ES-I3 (cell line): ENCODE measurements at regions not wholly inside any gene's neighbourhood (a gene's known extent, or its start where the extent isn't known, plus 50 kb on each side); places are given as distances from the start of the nearest gene placed in this dataset.

Experiments
- H3K36me3 ChIP-seq: 2 replicates; pipeline ENCODE4 v1.6.1; 2013; ENCODE audit warnings: mild to moderate bottlenecking, low read length, control low read depth, moderate library complexity; ENCODE audit not compliant: insufficient read depth
- H3K4me1 ChIP-seq: 2 replicates; pipeline ENCODE4 v1.6.1; 2013; ENCODE audit warnings: mild to moderate bottlenecking, control low read depth, low read length; ENCODE audit not compliant: insufficient read depth
- H3K9ac ChIP-seq: 2 replicates; pipeline ENCODE4 v1.6.1; 2013; ENCODE audit warnings: low read depth, mild to moderate bottlenecking, low read length, moderate library complexity
- H3K9me3 ChIP-seq: 2 replicates; pipeline ENCODE4 v1.6.1; 2013; ENCODE audit warnings: mild to moderate bottlenecking, low read length, moderate library complexity; ENCODE audit not compliant: control insufficient read depth, insufficient read depth

DNA sequence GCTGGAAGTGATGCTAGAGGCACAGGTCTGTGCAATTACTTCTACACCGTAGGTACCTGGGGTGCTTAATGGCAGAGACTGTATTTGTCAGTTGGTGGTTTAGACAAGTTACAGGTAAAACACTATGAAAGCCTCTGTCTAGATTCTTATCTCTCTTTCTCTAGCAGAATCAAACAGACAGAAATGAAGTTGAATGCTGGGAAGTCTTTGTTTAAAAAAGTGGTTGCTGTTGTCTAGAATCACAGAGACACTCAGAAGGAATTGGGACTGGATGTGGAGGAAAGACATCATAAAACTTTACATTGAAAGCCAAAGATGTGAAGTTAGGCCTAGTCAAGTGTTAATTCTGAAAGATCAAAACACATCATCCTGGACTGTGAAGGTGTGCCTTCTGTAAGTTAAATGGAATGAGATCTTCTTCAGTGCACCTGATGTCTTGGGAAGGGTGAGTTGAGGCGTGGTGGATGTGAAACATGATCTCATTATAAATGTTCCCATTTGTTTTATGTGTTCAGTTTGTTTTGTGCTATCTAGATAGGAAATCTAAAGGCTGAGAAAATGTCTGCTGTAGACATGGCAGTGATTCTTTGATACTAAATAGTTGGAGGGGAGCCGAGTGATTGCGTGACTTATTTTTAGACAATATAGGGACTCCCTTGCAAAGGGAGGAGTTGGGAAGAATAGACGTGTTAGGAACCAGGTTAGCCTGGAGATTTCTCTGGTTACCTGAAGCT lies 290.2 kb downstream of the SOX4 start:
- H3K9me3 ChIP-seq: no peaks in the 10 kb centered on the region
- H3K9ac ChIP-seq: no peak overlapping the region

DNA sequence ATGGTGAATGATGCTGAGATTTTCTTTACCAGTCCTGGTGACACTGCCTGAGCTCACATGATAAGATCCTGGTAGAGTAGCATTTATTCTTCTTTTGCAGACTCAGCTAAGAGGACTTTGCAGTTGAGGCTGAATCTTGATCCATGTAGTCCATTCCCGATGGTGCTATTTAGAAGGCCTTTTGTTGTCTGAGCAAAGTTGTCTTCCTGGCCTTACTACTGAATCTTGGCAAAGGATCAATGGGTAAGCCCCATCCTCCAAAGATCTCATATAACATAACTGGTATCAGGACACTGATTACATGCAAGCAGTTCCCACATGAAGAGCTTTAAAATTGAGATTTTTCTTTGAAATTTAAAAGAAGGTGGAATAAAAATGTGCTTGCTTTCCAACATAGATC lies 291.6 kb downstream of the SOX4 start:
- Histone ChIP-seq H3K9me3 (no peaks in the 10 kb centered on the region), H3K4me1 (peaks cover 8% of the 10 kb centered on the region), H3K36me3 (no peaks in the 10 kb centered on the region; the same call in 1 of the 2 replicates), H3K9ac (no peak overlapping the region)

More for the DNA sequence above, 290.2 kb downstream of the SOX4 start:
- no peaks in the 10 kb centered on the region; the same call in 1 of the 2 replicates for H3K36me3 ChIP-seq
- peaks cover 8% of the 10 kb centered on the region for H3K4me1 ChIP-seq

DNA sequence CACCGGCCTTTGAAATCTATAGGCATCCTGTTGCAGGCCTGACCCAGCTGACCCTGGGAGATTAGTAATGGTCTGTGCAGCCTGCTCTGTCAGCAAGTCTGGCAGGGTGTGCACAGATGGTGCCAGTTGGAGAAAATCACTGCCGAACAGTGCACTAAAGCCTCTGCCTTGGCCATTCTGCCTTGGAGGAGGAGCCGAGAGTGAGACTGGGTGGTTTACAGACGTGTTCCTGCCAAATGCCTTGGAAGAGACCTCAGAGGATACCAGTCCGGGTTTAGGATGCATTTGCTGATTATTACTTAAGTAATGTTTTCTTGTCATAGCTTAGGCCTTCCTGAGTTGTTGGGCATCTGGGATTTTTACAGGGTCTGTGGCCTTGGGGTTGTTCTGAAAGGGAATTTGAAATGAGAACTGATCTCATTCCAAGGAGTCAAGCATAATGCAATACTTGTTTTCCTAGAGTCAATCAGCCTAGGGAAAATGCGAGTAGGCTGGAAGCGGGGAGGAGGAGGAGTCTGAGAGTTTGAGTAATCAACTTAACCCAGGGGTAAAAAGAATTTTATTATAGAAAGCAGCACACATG lies 292.1 kb downstream of the SOX4 start:
- Histone ChIP-seq H3K36me3 (no peaks in the 10 kb centered on the region; the same call in 1 of the 2 replicates), H3K9ac (no peak overlapping the region), H3K9me3 (no peaks in the 10 kb centered on the region), H3K4me1 (peaks cover 8% of the 10 kb centered on the region)

DNA sequence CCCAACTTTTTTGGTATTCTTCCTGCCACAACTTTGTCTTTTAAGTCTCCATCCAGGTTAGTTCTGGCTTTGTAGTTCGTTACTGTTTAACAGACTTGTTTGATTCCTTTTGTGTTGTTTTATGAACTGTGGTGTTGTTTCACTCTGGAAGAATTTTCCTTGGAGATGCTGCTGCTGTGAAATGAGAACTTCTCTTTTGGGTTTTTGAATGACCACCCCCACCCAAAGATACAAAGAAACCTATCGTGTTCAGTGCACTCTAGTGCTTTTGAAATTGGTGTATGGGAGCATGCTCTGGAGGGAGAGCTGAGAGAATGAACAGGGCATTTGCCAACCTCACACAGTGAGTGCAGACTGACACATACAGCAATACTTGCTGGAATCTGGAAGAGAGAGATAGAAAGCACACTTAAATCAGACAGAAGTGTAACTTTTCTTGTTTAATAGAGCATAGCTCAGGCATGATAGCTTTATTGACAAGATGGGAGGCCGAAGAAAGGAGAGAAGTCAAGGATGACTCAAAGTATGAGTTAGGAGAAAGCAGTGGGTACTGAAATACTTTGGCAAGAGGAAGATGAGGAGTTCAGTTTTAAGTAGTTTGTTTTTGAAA lies 293.1 kb downstream of the SOX4 start:
- Histone ChIP-seq H3K9me3 (no peaks in the 10 kb centered on the region), H3K4me1 (peaks cover 18% of the 10 kb centered on the region), H3K9ac (no peak overlapping the region), H3K36me3 (no peaks in the 10 kb centered on the region; the same call in 1 of the 2 replicates)

DNA sequence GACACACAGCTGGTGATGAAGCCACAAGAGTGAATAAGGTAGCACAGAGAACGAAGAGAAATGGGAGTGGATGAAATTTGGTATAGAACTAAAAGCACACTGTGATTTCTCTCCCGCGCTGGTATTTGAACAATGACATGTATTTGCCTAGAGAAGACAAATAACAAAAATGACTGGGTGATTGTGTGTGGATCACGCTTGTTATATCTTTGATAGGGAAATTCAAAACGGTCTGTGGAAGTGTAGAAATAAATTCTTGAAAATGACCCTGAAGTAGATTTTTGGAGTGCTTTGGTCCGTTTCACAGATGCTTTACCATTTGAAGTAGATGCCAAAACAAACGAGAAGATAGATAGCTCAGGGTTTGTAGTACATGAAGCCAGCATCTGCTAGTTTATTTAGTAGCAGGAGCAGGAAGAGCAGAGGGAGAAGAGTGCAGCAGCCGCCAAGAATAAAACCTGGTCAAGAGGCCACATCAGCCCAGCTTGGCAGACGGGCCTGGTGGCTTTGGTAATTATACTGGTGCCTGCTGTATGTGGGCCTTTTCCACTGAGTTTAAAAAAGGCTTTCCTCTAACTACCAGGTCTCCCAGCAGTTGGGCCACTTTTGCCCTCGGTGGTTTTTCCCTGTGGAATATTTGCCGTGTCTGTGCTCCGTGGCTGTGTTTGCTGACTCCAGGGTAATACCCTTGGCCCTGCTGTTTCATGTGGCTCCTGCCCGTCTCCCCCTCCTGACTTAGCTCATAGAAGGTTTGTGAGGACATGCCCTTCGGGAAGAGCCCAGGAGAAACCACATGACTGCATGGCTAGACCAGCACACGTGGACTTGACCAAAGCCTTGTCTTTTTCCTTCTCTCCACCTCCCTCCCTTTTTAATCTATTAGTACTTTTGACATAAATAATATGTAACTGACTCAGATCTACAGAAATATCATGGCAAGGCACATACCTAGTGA lies 294.0 kb downstream of the SOX4 start:
- Histone ChIP-seq H3K4me1 (peaks cover 18% of the 10 kb centered on the region), H3K9me3 (no peaks in the 10 kb centered on the region), H3K36me3 (no peaks in the 10 kb centered on the region; the same call in 1 of the 2 replicates), H3K9ac (no peak overlapping the region)

DNA sequence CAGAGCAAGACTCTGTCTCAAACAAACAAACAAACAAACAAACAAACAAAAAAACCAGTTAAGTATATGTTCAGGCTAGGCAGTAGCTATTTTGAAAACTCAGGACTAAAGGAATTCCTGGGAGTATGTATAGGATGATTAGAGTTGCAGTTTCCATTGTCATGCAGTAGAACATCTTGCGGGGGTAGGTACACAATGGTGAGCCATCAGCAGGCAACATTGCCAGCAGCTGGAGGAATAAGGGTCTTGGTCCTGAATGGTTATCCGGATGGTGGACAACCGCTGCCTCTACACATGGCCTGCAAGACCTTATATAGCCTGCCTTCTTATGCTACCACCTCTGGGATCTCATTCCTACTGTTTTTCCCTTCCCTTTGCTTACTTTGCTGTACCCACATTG lies 297.5 kb downstream of the SOX4 start:
- Histone ChIP-seq H3K9me3 (no peaks in the 10 kb centered on the region), H3K9ac (no peak overlapping the region), H3K4me1 (peaks cover 9% of the 10 kb centered on the region), H3K36me3 (no peaks in the 10 kb centered on the region; the same call in 1 of the 2 replicates)

DNA sequence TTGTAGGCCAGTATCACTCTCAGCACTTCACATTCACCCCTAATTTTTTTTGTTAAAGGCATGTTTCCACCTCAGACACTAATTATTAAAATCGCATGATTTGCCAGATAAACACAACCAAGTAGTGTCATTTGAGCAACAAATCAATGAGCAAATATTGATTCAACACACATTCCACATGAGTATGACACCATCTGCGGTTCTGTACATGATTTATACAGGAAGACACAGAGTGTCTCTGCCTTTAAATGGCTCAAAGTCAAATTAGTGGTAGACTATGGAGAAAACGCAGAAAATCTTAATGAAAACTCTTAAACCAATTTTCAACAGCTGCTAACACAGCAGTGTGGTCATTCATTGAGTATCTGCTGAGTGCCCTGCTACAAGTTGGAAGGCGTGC lies 300.2 kb downstream of the SOX4 start:
- Histone ChIP-seq H3K36me3 (no peaks in the 10 kb centered on the region), H3K9ac (no peak overlapping the region), H3K4me1 (peaks cover 9% of the 10 kb centered on the region), H3K9me3 (no peaks in the 10 kb centered on the region)

DNA sequence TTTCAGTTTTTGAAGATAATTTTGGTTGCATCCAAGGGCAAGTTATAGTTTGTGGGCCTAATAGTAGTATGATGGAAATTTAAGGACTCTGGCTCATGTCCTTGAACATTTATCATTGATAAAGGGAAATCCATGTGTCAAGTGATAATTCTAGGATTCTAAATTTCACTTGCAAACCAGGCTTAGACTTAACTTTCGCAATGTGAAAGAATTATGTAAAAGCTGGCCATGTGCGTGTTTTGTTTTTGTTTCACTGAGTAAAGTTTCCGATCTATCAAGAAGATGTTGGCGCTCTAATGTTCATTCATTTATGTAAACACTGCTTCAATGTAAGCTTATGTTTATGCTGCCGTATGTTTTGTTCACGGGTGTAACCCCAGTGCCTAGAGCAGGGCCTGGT lies 302.0 kb downstream of the SOX4 start:
- H3K36me3 ChIP-seq: no peaks in the 10 kb centered on the region
- no peaks in the 10 kb centered on the region for H3K9me3 ChIP-seq
- no peak overlapping the region for H3K9ac ChIP-seq
- peaks cover 9% of the 10 kb centered on the region for H3K4me1 ChIP-seq

DNA sequence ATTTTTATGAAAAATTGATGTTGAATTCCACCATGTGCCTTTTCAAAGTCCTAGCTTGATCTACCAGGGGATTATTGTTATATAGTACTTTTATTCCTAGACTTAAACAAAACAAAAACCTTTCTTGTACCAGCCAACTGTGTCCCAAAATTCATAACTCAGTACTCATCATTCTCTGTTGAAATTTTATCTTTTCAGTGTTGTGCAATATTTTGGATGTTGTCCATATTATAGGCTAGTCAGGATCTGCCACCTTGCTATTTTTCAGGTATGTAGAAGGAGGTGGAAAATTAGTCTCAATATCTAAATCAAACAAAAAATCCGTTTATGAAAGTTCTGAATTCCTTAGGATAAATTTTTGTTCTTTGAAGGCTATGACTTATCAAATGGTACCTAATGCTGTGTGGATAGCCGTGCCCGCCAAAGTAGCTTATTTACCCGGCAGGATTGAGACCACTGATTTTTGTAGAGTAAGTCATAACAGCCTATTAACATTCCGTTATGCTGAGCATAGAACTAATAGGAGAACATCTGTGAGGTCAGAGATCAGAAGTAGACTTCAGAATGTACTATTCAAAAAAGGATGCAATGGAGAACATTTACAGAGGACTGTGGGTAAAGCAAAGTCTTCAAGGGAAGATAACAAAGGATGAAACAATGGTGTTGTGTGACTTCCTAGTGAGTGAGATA lies 304.7 kb downstream of the SOX4 start:
- H3K36me3 ChIP-seq: no peaks in the 10 kb centered on the region; the same call in 1 of the 2 replicates
- peaks cover 13% of the 10 kb centered on the region; the same call in 1 of the 2 replicates for H3K4me1 ChIP-seq
- H3K9ac ChIP-seq: no peak overlapping the region
- no peaks in the 10 kb centered on the region for H3K9me3 ChIP-seq

DNA sequence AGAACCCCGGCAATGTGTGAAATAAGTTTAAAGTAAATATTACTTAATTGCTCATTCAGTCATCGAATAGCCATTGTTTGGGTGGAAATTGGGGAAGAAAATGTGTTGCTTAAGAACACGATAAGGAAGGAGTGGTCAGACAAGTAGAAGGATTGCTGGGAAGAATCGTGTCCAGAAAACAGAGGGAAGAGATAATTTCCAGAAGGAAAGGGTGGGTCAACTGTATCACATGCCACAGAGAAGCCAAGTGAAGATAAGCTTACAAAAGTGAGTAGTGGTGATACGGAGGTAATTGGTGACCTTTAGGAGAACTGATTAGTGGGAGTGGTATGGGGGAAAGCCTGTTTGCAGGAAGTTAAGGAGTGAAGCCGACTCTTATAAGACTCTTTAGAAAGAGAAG lies 306.2 kb downstream of the SOX4 start:
- peaks cover 13% of the 10 kb centered on the region; the same call in 1 of the 2 replicates for H3K4me1 ChIP-seq
- H3K9me3 ChIP-seq: no peaks in the 10 kb centered on the region
- H3K36me3 ChIP-seq: no peaks in the 10 kb centered on the region; the same call in 1 of the 2 replicates
- H3K9ac ChIP-seq: no peak overlapping the region

DNA sequence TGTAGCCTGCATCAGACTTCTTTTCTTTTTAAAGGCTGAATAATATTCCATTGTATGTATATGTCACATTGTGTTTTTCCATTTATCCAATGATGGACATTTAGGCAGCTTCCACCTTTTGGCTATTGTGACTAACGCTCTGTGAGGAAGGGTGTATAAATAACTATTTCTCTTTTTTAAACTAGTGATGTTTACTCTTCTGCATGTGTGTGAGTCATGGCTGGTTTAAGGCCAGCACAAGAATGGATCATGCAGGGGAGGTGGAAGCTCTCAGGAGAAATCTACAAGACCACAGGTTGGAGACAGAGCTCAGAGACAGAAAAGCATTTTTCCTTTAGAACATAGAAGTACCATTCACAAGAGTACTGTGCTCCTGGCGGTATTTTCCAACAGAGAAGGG lies 307.2 kb downstream of the SOX4 start:
- Histone ChIP-seq H3K9me3 (no peaks in the 10 kb centered on the region), H3K9ac (no peak overlapping the region), H3K4me1 (peaks cover 13% of the 10 kb centered on the region; the same call in 1 of the 2 replicates), H3K36me3 (no peaks in the 10 kb centered on the region; the same call in 1 of the 2 replicates)

DNA sequence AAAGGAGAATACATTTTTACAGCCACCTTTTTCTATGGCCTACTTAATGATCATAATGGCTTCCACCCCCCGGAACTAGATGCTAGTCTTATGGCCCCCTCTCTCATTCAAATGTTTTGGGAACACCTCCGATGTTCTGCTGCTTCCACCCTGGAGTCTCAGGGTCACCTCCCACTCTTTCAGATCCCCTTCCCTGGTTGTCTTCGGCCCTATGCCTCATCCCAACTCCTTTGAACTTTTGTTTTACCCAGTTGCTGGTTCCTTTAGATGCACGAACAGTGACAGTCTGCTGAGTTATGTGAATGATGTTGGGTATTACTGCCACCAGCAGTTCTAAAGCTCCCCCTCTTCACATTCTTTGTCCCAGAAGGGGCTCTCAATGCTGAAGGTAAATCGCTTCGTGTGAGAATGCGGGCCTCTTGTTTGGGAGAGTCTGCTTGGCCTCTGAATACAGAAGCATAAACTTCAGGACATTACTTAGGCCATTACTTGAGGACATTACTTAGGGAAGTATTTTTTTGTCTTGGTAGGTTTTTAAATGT lies 309.1 kb downstream of the SOX4 start:
- Histone ChIP-seq H3K9ac (no peak overlapping the region), H3K36me3 (no peaks in the 10 kb centered on the region; the same call in 1 of the 2 replicates), H3K4me1 (peaks cover 13% of the 10 kb centered on the region), H3K9me3 (no peaks in the 10 kb centered on the region)

DNA sequence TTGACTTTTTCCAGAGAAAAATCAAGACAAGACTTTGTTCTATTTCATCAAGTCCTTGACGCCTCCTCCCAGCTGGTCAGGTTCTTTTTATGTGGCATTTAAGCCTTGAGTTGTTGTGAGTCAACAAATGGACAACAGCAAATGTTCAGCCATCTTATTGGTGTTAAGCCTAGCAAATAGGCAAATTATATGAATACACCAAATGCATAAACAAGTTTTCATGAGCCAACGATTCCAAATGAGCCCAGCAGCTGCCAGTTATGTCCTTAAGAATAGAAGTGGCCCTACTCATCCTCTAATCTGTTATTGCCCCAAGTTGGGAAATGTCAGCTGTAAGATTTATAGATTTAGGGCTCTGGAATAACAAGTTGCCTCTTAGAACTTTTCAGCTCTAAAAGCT lies 312.0 kb downstream of the SOX4 start:
- peaks cover 21% of the 10 kb centered on the region for H3K4me1 ChIP-seq
- no peaks in the 10 kb centered on the region for H3K9me3 ChIP-seq
- H3K36me3 ChIP-seq: no peaks in the 10 kb centered on the region; the same call in 1 of the 2 replicates
- H3K9ac ChIP-seq: no peak overlapping the region
